ENCODE measurements at regions not wholly inside any gene's neighbourhood (a gene's known extent, or its start where the extent isn't known, plus 50 kb on each side); places are given as distances from the start of the nearest gene placed in this dataset.

- no peak for TF ChIP-seq EZH2 (IDR thresholded peaks at IDR 0.05; ENCODE audit: borderline replicate concordance, low read depth, low read length, severe bottlenecking)
- no peak for TF ChIP-seq CTCF (IDR thresholded peaks at IDR 0.05; ENCODE audit: borderline replicate concordance, extremely low read depth, low read length, poor library complexity, severe bottlenecking)
Measured at GRCh38 chr3:87614998-87615397, 338.6 kb upstream of the POU1F1 start.

Measured in DND-41 (cell line).